ENCODE measurements at regions not wholly inside any gene's neighbourhood (a gene's known extent, or its start where the extent isn't known, plus 50 kb on each side); places are given as distances from the start of the nearest gene placed in this dataset.

GRCh38 chr3:124510290-124510689 lies 220.0 kb upstream of the UMPS start:
- Histone ChIP-seq H3K36me3 (ENCODE audit: control insufficient read depth, insufficient read depth, low read length) (peaks cover under 1% of the 10 kb centered on the region), H3K9me3 (ENCODE audit: control insufficient read depth, insufficient read depth, low read length) (no peaks in the 10 kb centered on the region), H3K27me3 (ENCODE audit: control insufficient read depth, insufficient read depth, low read length) (no peaks in the 10 kb centered on the region), H3K4me3 (ENCODE audit: low read depth, low read length) (no peak overlapping the region), H3K4me1 (ENCODE audit: control insufficient read depth, insufficient read depth, low read length) (no peaks in the 10 kb centered on the region), H3K27ac (ENCODE audit: low read depth, low read length) (no peak overlapping the region)
- 94% methylated on average over 2 of the region's 3 CpGs for WGBS (ENCODE audit: insufficient coverage)
- no peak for DNase-seq (ENCODE audit: low read depth in 4 of 6, low spot score in 6 of 6)

- H3K27me3 ChIP-seq (ENCODE audit: control insufficient read depth, insufficient read depth, low read length), result no peaks in the 10 kb centered on the region
- DNase-seq (ENCODE audit: low read depth in 4 of 6, low spot score in 6 of 6), result no peak
- no peaks in the 10 kb centered on the region for H3K9me3 ChIP-seq (ENCODE audit: control insufficient read depth, insufficient read depth, low read length)
- H3K4me3 ChIP-seq (ENCODE audit: low read depth, low read length), result no peak overlapping the region
- H3K27ac ChIP-seq (ENCODE audit: low read depth, low read length), result no peak overlapping the region
- H3K36me3 ChIP-seq (ENCODE audit: control insufficient read depth, insufficient read depth, low read length), result no peaks in the 10 kb centered on the region
- no peaks in the 10 kb centered on the region for H3K4me1 ChIP-seq (ENCODE audit: control insufficient read depth, insufficient read depth, low read length)
- WGBS (ENCODE audit: insufficient coverage), result 70% methylated on average over 5 of the region's 8 CpGs
Measured at GRCh38 chr3:124512881-124513609, 217.2 kb upstream of the UMPS start.

GRCh38 chr3:124513610-124513997 lies 216.6 kb upstream of the UMPS start:
- WGBS (ENCODE audit: insufficient coverage), result 100% methylated on average over 1 of the region's 4 CpGs
- no peaks in the 10 kb centered on the region for H3K9me3 ChIP-seq (ENCODE audit: control insufficient read depth, insufficient read depth, low read length)
- no peak overlapping the region for H3K27ac ChIP-seq (ENCODE audit: low read depth, low read length)
- no peaks in the 10 kb centered on the region for H3K27me3 ChIP-seq (ENCODE audit: control insufficient read depth, insufficient read depth, low read length)
- DNase-seq (ENCODE audit: low read depth in 4 of 6, low spot score in 6 of 6), result no peak
- H3K36me3 ChIP-seq (ENCODE audit: control insufficient read depth, insufficient read depth, low read length), result peaks cover 4% of the 10 kb centered on the region
- H3K4me3 ChIP-seq (ENCODE audit: low read depth, low read length), result no peak overlapping the region
- no peaks in the 10 kb centered on the region for H3K4me1 ChIP-seq (ENCODE audit: control insufficient read depth, insufficient read depth, low read length)

- Histone ChIP-seq H3K9me3 (ENCODE audit: control insufficient read depth, insufficient read depth, low read length) (no peaks in the 10 kb centered on the region), H3K27me3 (ENCODE audit: control insufficient read depth, insufficient read depth, low read length) (no peaks in the 10 kb centered on the region), H3K36me3 (ENCODE audit: control insufficient read depth, insufficient read depth, low read length) (peaks cover 4% of the 10 kb centered on the region), H3K4me1 (ENCODE audit: control insufficient read depth, insufficient read depth, low read length) (no peaks in the 10 kb centered on the region), H3K4me3 (ENCODE audit: low read depth, low read length) (no peak overlapping the region), H3K27ac (ENCODE audit: low read depth, low read length) (no peak overlapping the region)
- peak in 1 of 6 donors; percentile 30 for DNase-seq (ENCODE audit: low read depth in 4 of 6, low spot score in 6 of 6)
- no CpG with 5 or more reads among the region's 2 CpGs for WGBS (ENCODE audit: insufficient coverage)
Measured at GRCh38 chr3:124514683-124515082, 215.6 kb upstream of the UMPS start.

- peaks cover 3% of the 10 kb centered on the region for H3K4me1 ChIP-seq (ENCODE audit: control insufficient read depth, insufficient read depth, low read length)
- no peaks in the 10 kb centered on the region for H3K9me3 ChIP-seq (ENCODE audit: control insufficient read depth, insufficient read depth, low read length)
- DNase-seq (ENCODE audit: low read depth in 4 of 6, low spot score in 6 of 6), result no peak
- no peaks in the 10 kb centered on the region for H3K27me3 ChIP-seq (ENCODE audit: control insufficient read depth, insufficient read depth, low read length)
- H3K4me3 ChIP-seq (ENCODE audit: low read depth, low read length), result no peak overlapping the region
- no CpG with 5 or more reads among the region's 1 CpG for WGBS (ENCODE audit: insufficient coverage)
- H3K36me3 ChIP-seq (ENCODE audit: control insufficient read depth, insufficient read depth, low read length), result peaks cover 4% of the 10 kb centered on the region
- no peak overlapping the region for H3K27ac ChIP-seq (ENCODE audit: low read depth, low read length)
Measured at GRCh38 chr3:124516333-124516732, 213.9 kb upstream of the UMPS start.

- H3K4me1 ChIP-seq (ENCODE audit: control insufficient read depth, insufficient read depth, low read length), result peaks cover 3% of the 10 kb centered on the region
- H3K27ac ChIP-seq (ENCODE audit: low read depth, low read length), result no peak overlapping the region
- no peak overlapping the region for H3K4me3 ChIP-seq (ENCODE audit: low read depth, low read length)
- no CpG with 5 or more reads among the region's 2 CpGs for WGBS (ENCODE audit: insufficient coverage)
- H3K36me3 ChIP-seq (ENCODE audit: control insufficient read depth, insufficient read depth, low read length), result peaks cover 4% of the 10 kb centered on the region
- DNase-seq (ENCODE audit: low read depth in 4 of 6, low spot score in 6 of 6), result peak in 1 of 6 donors; percentile 15
- H3K27me3 ChIP-seq (ENCODE audit: control insufficient read depth, insufficient read depth, low read length), result no peaks in the 10 kb centered on the region
- H3K9me3 ChIP-seq (ENCODE audit: control insufficient read depth, insufficient read depth, low read length), result no peaks in the 10 kb centered on the region
Measured at GRCh38 chr3:124517306-124517705, 212.9 kb upstream of the UMPS start.

- 96% methylated on average over 10 of the region's 11 CpGs for WGBS (ENCODE audit: insufficient coverage)
- H3K27ac ChIP-seq (ENCODE audit: low read depth, low read length), result no peak overlapping the region
- no peak overlapping the region for H3K4me3 ChIP-seq (ENCODE audit: low read depth, low read length)
- no peaks in the 10 kb centered on the region for H3K9me3 ChIP-seq (ENCODE audit: control insufficient read depth, insufficient read depth, low read length)
- no peaks in the 10 kb centered on the region for H3K27me3 ChIP-seq (ENCODE audit: control insufficient read depth, insufficient read depth, low read length)
- H3K36me3 ChIP-seq (ENCODE audit: control insufficient read depth, insufficient read depth, low read length), result peaks cover 4% of the 10 kb centered on the region
- no peak for DNase-seq (ENCODE audit: low read depth in 4 of 6, low spot score in 6 of 6)
- H3K4me1 ChIP-seq (ENCODE audit: control insufficient read depth, insufficient read depth, low read length), result peaks cover 3% of the 10 kb centered on the region
Measured at GRCh38 chr3:124518350-124518749, 211.9 kb upstream of the UMPS start.

GRCh38 chr3:124519591-124520194 lies 210.6 kb upstream of the UMPS start:
- WGBS (ENCODE audit: insufficient coverage), result 83% methylated on average over 1 of the region's 7 CpGs
- H3K36me3 ChIP-seq (ENCODE audit: control insufficient read depth, insufficient read depth, low read length), result peaks cover 4% of the 10 kb centered on the region
- H3K9me3 ChIP-seq (ENCODE audit: control insufficient read depth, insufficient read depth, low read length), result no peaks in the 10 kb centered on the region
- peaks cover 3% of the 10 kb centered on the region for H3K4me1 ChIP-seq (ENCODE audit: control insufficient read depth, insufficient read depth, low read length)
- H3K4me3 ChIP-seq (ENCODE audit: low read depth, low read length), result no peak overlapping the region
- DNase-seq (ENCODE audit: low read depth in 4 of 6, low spot score in 6 of 6), result peak in 1 of 6 donors; percentile 64
- H3K27ac ChIP-seq (ENCODE audit: low read depth, low read length), result no peak overlapping the region
- H3K27me3 ChIP-seq (ENCODE audit: control insufficient read depth, insufficient read depth, low read length), result no peaks in the 10 kb centered on the region

- H3K9me3 ChIP-seq (ENCODE audit: control insufficient read depth, insufficient read depth, low read length), result no peaks in the 10 kb centered on the region
- WGBS (ENCODE audit: insufficient coverage), result 79% methylated on average over 2 of the region's 5 CpGs
- no peak overlapping the region for H3K4me3 ChIP-seq (ENCODE audit: low read depth, low read length)
- peaks cover 4% of the 10 kb centered on the region for H3K36me3 ChIP-seq (ENCODE audit: control insufficient read depth, insufficient read depth, low read length)
- H3K4me1 ChIP-seq (ENCODE audit: control insufficient read depth, insufficient read depth, low read length), result peaks cover 3% of the 10 kb centered on the region
- H3K27me3 ChIP-seq (ENCODE audit: control insufficient read depth, insufficient read depth, low read length), result no peaks in the 10 kb centered on the region
- no peak overlapping the region for H3K27ac ChIP-seq (ENCODE audit: low read depth, low read length)
- no peak for DNase-seq (ENCODE audit: low read depth in 4 of 6, low spot score in 6 of 6)
Measured at GRCh38 chr3:124520970-124521369, 209.3 kb upstream of the UMPS start.

- no peaks in the 10 kb centered on the region for H3K9me3 ChIP-seq (ENCODE audit: control insufficient read depth, insufficient read depth, low read length)
Measured at GRCh38 chr3:124522082-124522625, 208.1 kb upstream of the UMPS start.

More at GRCh38 chr3:124522082-124522625, 208.1 kb upstream of the UMPS start:
- Histone ChIP-seq H3K27ac (ENCODE audit: low read depth, low read length) (no peak overlapping the region), H3K4me1 (ENCODE audit: control insufficient read depth, insufficient read depth, low read length) (peaks cover 3% of the 10 kb centered on the region), H3K4me3 (ENCODE audit: low read depth, low read length) (no peak overlapping the region), H3K27me3 (ENCODE audit: control insufficient read depth, insufficient read depth, low read length) (no peaks in the 10 kb centered on the region), H3K36me3 (ENCODE audit: control insufficient read depth, insufficient read depth, low read length) (peaks cover 4% of the 10 kb centered on the region)
- no peak for DNase-seq (ENCODE audit: low read depth in 4 of 6, low spot score in 6 of 6)
- WGBS (ENCODE audit: insufficient coverage), result no CpG with 5 or more reads among the region's 1 CpG
